H9 (cell line): ENCODE measurements at regions not wholly inside any gene's neighbourhood (a gene's known extent, or its start where the extent isn't known, plus 50 kb on each side); places are given as distances from the start of the nearest gene placed in this dataset.

ENCODE experiments used
- DNase-seq: peaks from one replicate; pipeline ENCODE4 v3.0.0-alpha.2; 2017
- H2AFZ ChIP-seq: one replicate; pipeline ENCODE4 v1.6.1; 2013; ENCODE audit warnings: mild to moderate bottlenecking, low read length, control low read depth, moderate library complexity
- H2AK5ac ChIP-seq: 2 replicates; pipeline ENCODE4 v1.6.1; 2013; ENCODE audit warnings: low read length, control low read depth, mixed read lengths; ENCODE audit not compliant: insufficient read length
- H2BK120ac ChIP-seq: one replicate; pipeline ENCODE4 v1.6.1; 2013; ENCODE audit warnings: low read depth, mild to moderate bottlenecking, low read length, control low read depth, inconsistent platforms; ENCODE audit not compliant: poor library complexity, severe bottlenecking
- H2BK12ac ChIP-seq: 2 replicates; pipeline ENCODE4 v1.6.1; 2013; ENCODE audit warnings: low read length, control low read depth, mixed read lengths, low read depth; ENCODE audit not compliant: insufficient read length
- H2BK15ac ChIP-seq: 2 replicates; pipeline ENCODE4 v1.6.1; 2013; ENCODE audit warnings: low read depth, low read length, control low read depth
- H2BK20ac ChIP-seq: one replicate; pipeline ENCODE4 v1.6.1; 2013; ENCODE audit warnings: low read depth, mild to moderate bottlenecking, low read length, control low read depth, inconsistent platforms; ENCODE audit not compliant: poor library complexity, severe bottlenecking
- H2BK5ac ChIP-seq: 2 replicates; pipeline ENCODE4 v1.6.1; 2013; ENCODE audit warnings: low read length, control low read depth, mixed read lengths; ENCODE audit not compliant: insufficient read length
- H3K14ac ChIP-seq: 2 replicates; pipeline ENCODE4 v1.6.1; 2013; ENCODE audit warnings: low read length, control low read depth; ENCODE audit not compliant: insufficient read depth
- H3K18ac ChIP-seq: 2 replicates; pipeline ENCODE4 v1.6.1; 2013; ENCODE audit warnings: low read depth, mild to moderate bottlenecking, mixed read lengths, low read length, control low read depth; ENCODE audit not compliant: insufficient read length
- H3K23ac ChIP-seq: 2 replicates; pipeline ENCODE4 v1.6.1; 2013; ENCODE audit warnings: low read length, control low read depth, mixed read lengths, low read depth; ENCODE audit not compliant: insufficient read length
- H3K23me2 ChIP-seq: 2 replicates; pipeline ENCODE4 v1.6.1; 2013; ENCODE audit warnings: low read depth, mild to moderate bottlenecking, mixed read lengths, low read length, control low read depth; ENCODE audit not compliant: insufficient read length, poor library complexity, severe bottlenecking
- H3K27ac ChIP-seq: 2 replicates; pipeline ENCODE4 v1.5.1; 2013; ENCODE audit warnings: low read length, control low read depth, mixed read lengths, low read depth; ENCODE audit not compliant: insufficient read length
- H3K27me3 ChIP-seq: 2 replicates; pipeline ENCODE4 v1.6.1; 2013; ENCODE audit warnings: low read length, control low read depth, inconsistent platforms; ENCODE audit not compliant: insufficient read depth
- H3K4ac ChIP-seq: 2 replicates; pipeline ENCODE4 v1.6.1; 2013; ENCODE audit warnings: low read depth, mild to moderate bottlenecking, control low read depth, inconsistent platforms, low read length, moderate library complexity
- H3K4me1 ChIP-seq: 2 replicates; pipeline ENCODE4 v1.6.1; 2013; ENCODE audit warnings: low read length, control low read depth, inconsistent platforms; ENCODE audit not compliant: insufficient read depth
- H3K4me2 ChIP-seq: 2 replicates; pipeline ENCODE4 v1.6.1; 2013; ENCODE audit warnings: low read length, control low read depth, mixed read lengths; ENCODE audit not compliant: insufficient read length, insufficient read depth
- H3K56ac ChIP-seq: 2 replicates; pipeline ENCODE4 v1.6.1; 2013; ENCODE audit warnings: low read depth, mild to moderate bottlenecking, mixed read lengths, low read length, control low read depth; ENCODE audit not compliant: insufficient read length
- H3K79me1 ChIP-seq: 2 replicates; pipeline ENCODE4 v1.6.1; 2013; ENCODE audit warnings: low read depth, mild to moderate bottlenecking, moderate library complexity, low read length, control low read depth, inconsistent platforms; ENCODE audit not compliant: insufficient read depth, poor library complexity, severe bottlenecking
- H3K79me2 ChIP-seq: 2 replicates; pipeline ENCODE4 v1.6.1; 2013; ENCODE audit warnings: low read length, control low read depth, inconsistent platforms; ENCODE audit not compliant: insufficient read depth
- H3K9ac ChIP-seq: 2 replicates; pipeline ENCODE4 v1.6.1; 2013; ENCODE audit warnings: low read length, control low read depth, mixed read lengths; ENCODE audit not compliant: insufficient read length; ENCODE audit errors: extremely low read depth
- H3K9me3 ChIP-seq: one replicate; pipeline ENCODE4 v1.6.1; 2013; ENCODE audit warnings: low read depth, low read length, inconsistent platforms; ENCODE audit not compliant: control insufficient read depth
- H3T11ph ChIP-seq: one replicate; pipeline ENCODE4 v1.6.1; 2013; ENCODE audit warnings: mild to moderate bottlenecking, low read length, control low read depth, inconsistent platforms
- H4K20me1 ChIP-seq: one replicate; pipeline ENCODE4 v1.6.1; 2013; ENCODE audit not compliant: control insufficient read depth, insufficient read length, insufficient read depth
- H4K5ac ChIP-seq: 2 replicates; pipeline ENCODE4 v1.6.1; 2013; ENCODE audit warnings: low read depth, mild to moderate bottlenecking, mixed read lengths, low read length, control low read depth; ENCODE audit not compliant: insufficient read length
- H4K8ac ChIP-seq: replicated peaks from 2 replicates; pipeline ENCODE4 v1.6.1; 2013; ENCODE audit warnings: low read length, control low read depth, mixed read lengths, low read depth; ENCODE audit not compliant: insufficient read length
- H4K91ac ChIP-seq: 2 replicates; pipeline ENCODE4 v1.6.1; 2013; ENCODE audit warnings: low read depth, mild to moderate bottlenecking, moderate library complexity, mixed read lengths, low read length, control low read depth; ENCODE audit not compliant: insufficient read length
- H3K27ac Mint-ChIP-seq, 3 experiments: 2 replicates in 2 of 3; 3 replicates in 1 of 3; pipeline ENCODE4 v1.8.0; 2020 to 2021; ENCODE audit warnings: mixed read lengths in 3 of 3, mild to moderate bottlenecking in 1 of 3, moderate library complexity in 1 of 3
- H3K27me3 Mint-ChIP-seq: 2 replicates; pipeline ENCODE4 v1.8.0; 2021; ENCODE audit warnings: low read depth, mild to moderate bottlenecking, moderate library complexity, mixed read lengths
- H3K36me3 Mint-ChIP-seq, 3 experiments: 2 replicates in 2 of 3; 3 replicates in 1 of 3; pipeline ENCODE4 v1.8.0; 2020 to 2021; ENCODE audit warnings: low read depth in 3 of 3, mixed read lengths in 3 of 3; ENCODE audit not compliant: insufficient read depth in 1 of 3
- H3K4me1 Mint-ChIP-seq, 2 experiments: 2 replicates each; pipeline ENCODE4 v1.8.0; 2020; ENCODE audit warnings: mixed read lengths in 2 of 2
- H3K4me3 Mint-ChIP-seq, 2 experiments: 2 replicates in 1 of 2; 3 replicates in 1 of 2; pipeline ENCODE4 v1.8.0; 2020 to 2021; ENCODE audit warnings: mild to moderate bottlenecking in 2 of 2, mixed read lengths in 2 of 2, moderate library complexity in 1 of 2
- H3K9me3 Mint-ChIP-seq, 2 experiments: 2 replicates in 1 of 2; 3 replicates in 1 of 2; pipeline ENCODE4 v1.8.0; 2020; ENCODE audit warnings: mild to moderate bottlenecking in 2 of 2, mixed read lengths in 2 of 2, moderate library complexity in 1 of 2
- CTCF ChIP-seq: fragments of 200-600 bp; sonication (generic); conservative IDR thresholded peaks from 3 replicates; pipeline ENCODE4 v1.8.0; 2021; ENCODE audit warnings: antibody characterized with exemption, mild to moderate bottlenecking
- WGBS: extraction: QIAGEN DNeasy Blood & Tissue Kit; methylation state at CpG from one replicate; pipeline ENCODE4 v1.1.7; 2013; ENCODE audit warnings: missing lambda C conversion rate, low lambda C conversion rate, mixed read lengths; ENCODE audit not compliant: insufficient read length; ENCODE audit errors: extremely low coverage; 5-methylcytosine and 5-hydroxymethylcytosine counted together

- no peak for DNase-seq
- H2BK120ac ChIP-seq: no peak overlapping the region
- no peak overlapping the region for H4K91ac ChIP-seq
- TF ChIP-seq CTCF: no peak
- H2BK5ac ChIP-seq: no peak overlapping the region
- no peak overlapping the region for H3K4me2 ChIP-seq
- no peak overlapping the region for H3T11ph ChIP-seq
- no peak overlapping the region for H2BK15ac ChIP-seq
- H3K27ac Mint-ChIP-seq: no peak overlapping the region
- H3K18ac ChIP-seq: no peak overlapping the region
- no peak overlapping the region for H3K4ac ChIP-seq
- H3K27me3 ChIP-seq: no peaks in the 10 kb centered on the region
- no peak overlapping the region for H3K9ac ChIP-seq
- no peak overlapping the region for H4K8ac ChIP-seq
- H3K27ac ChIP-seq: no peak overlapping the region
- H4K5ac ChIP-seq: no peak overlapping the region
- no peak overlapping the region for H2BK20ac ChIP-seq
- H3K4me3 Mint-ChIP-seq: no peak overlapping the region
- no peaks in the 10 kb centered on the region; a peak in 1 of 5 replicates for H3K9me3 Mint-ChIP-seq
- peaks cover under 1 to 3% of the 10 kb centered on the region in 2 experiments; a peak in 3 of 4 replicates for H3K4me1 Mint-ChIP-seq
- H3K4me1 ChIP-seq: no peaks in the 10 kb centered on the region
- no peak overlapping the region for H2AFZ ChIP-seq
- H4K20me1 ChIP-seq: no peaks in the 10 kb centered on the region
- H3K79me1 ChIP-seq: no peaks in the 10 kb centered on the region
- no peaks in the 10 kb centered on the region for H3K79me2 ChIP-seq
- H3K23ac ChIP-seq: no peak overlapping the region
- H2BK12ac ChIP-seq: no peak overlapping the region
- no CpG with 5 or more reads among the region's 2 CpGs for WGBS
- no peaks in the 10 kb centered on the region for H3K36me3 Mint-ChIP-seq
- no peak overlapping the region for H2AK5ac ChIP-seq
- no peak overlapping the region for H3K56ac ChIP-seq
- no peaks in the 10 kb centered on the region for H3K23me2 ChIP-seq
- H3K27me3 Mint-ChIP-seq: no peaks in the 10 kb centered on the region
- no peaks in the 10 kb centered on the region for H3K9me3 ChIP-seq
- H3K14ac ChIP-seq: no peak overlapping the region
Measured at GRCh38 chr11:23869671-23870070, 627.2 kb upstream of the LUZP2 start.
